ENCODE measurements at regions not wholly inside any gene's neighbourhood (a gene's known extent, or its start where the extent isn't known, plus 50 kb on each side); places are given as distances from the start of the nearest gene placed in this dataset.
"Not testable (repeated sequence)": the region's sequence is repeated elsewhere in the genome, so short reads cannot be mapped to it uniquely, and the experiment has no call there.

- not testable (repeated sequence) for DNase-seq
Measured at GRCh38 chr4:9110700-9111099, 59.5 kb upstream of the FAM90A26 start.

GRCh38 chr4:9103148-9103524 lies 67.1 kb upstream of the FAM90A26 start:
- DNase-seq = not testable (repeated sequence)

GRCh38 chr4:9102471-9103147 lies 67.6 kb upstream of the FAM90A26 start:
- DNase-seq = peak; percentile 29

- DNase-seq = not testable (repeated sequence)
Measured at GRCh38 chr4:9096330-9096729, 73.9 kb upstream of the FAM90A26 start.

GRCh38 chr4:9078796-9079195 lies 91.4 kb upstream of the FAM90A26 start:
- DNase-seq = not testable (repeated sequence)

- DNase-seq = not testable (repeated sequence)
Measured at GRCh38 chr4:9076974-9077373, 93.2 kb upstream of the FAM90A26 start.

- DNase-seq = not testable (repeated sequence)
Measured at GRCh38 chr4:9076486-9076885, 93.7 kb upstream of the FAM90A26 start.

- not testable (repeated sequence) for DNase-seq
Measured at GRCh38 chr4:9073371-9073770, 96.8 kb upstream of the FAM90A26 start.

- DNase-seq = peak; percentile 52
Measured at GRCh38 chr4:9072521-9073220, 97.5 kb upstream of the FAM90A26 start.

- not testable (repeated sequence) for DNase-seq
Measured at GRCh38 chr4:9067923-9068322, 102.3 kb upstream of the FAM90A26 start.

GRCh38 chr4:9063612-9064011 lies 106.6 kb upstream of the FAM90A26 start:
- not testable (repeated sequence) for DNase-seq

GRCh38 chr4:9024866-9025265 lies 145.3 kb upstream of the FAM90A26 start:
- DNase-seq = not testable (repeated sequence)

GRCh38 chr4:9009792-9010191 lies 138.2 kb upstream of the HMX1 start:
- not testable (repeated sequence) for DNase-seq

GRCh38 chr4:9008407-9008806 lies 136.8 kb upstream of the HMX1 start:
- DNase-seq = not testable (repeated sequence)

- DNase-seq = not testable (repeated sequence)
Measured at GRCh38 chr4:9001153-9001552, 129.5 kb upstream of the HMX1 start.

GRCh38 chr4:9000505-9001001 lies 128.9 kb upstream of the HMX1 start:
- DNase-seq = peak; percentile 42

- DNase-seq = not testable (repeated sequence)
Measured at GRCh38 chr4:8992981-8993380, 121.3 kb upstream of the HMX1 start.

- DNase-seq = not testable (repeated sequence)
Measured at GRCh38 chr4:8991449-8991848, 119.8 kb upstream of the HMX1 start.

- DNase-seq = not testable (repeated sequence)
Measured at GRCh38 chr4:8990341-8990740, 118.7 kb upstream of the HMX1 start.

GRCh38 chr4:8985786-8986185 lies 114.1 kb upstream of the HMX1 start:
- not testable (repeated sequence) for DNase-seq

GRCh38 chr4:8984641-8985040 lies 113.0 kb upstream of the HMX1 start:
- not testable (repeated sequence) for DNase-seq

- DNase-seq = not testable (repeated sequence)
Measured at GRCh38 chr4:8983921-8984320, 112.3 kb upstream of the HMX1 start.

GRCh38 chr4:8976466-8977128 lies 105.0 kb upstream of the HMX1 start:
- not testable (repeated sequence) for DNase-seq

Data from renal pelvis (tissue), 1 donor.